OCI-LY3 (cell line): ENCODE measurements at regions not wholly inside any gene's neighbourhood (a gene's known extent, or its start where the extent isn't known, plus 50 kb on each side); places are given as distances from the start of the nearest gene placed in this dataset.

Experiments used
- H2AFZ ChIP-seq: fragments of 200-600, 300-600 bp; shearing (Covaris generic); 2 replicates; pipeline ENCODE4 v1.6.0; 2014; ENCODE audit warnings: antibody characterized with exemption, low read depth, low read length
- H3K27ac ChIP-seq: fragments of 200-600, 300-600 bp; sonication (generic); 2 replicates; pipeline ENCODE4 v1.5.1; 2014; ENCODE audit warnings: mild to moderate bottlenecking, low read length, moderate library complexity, mixed read lengths
- H3K27me3 ChIP-seq: fragments of 200-600, 300-600 bp; sonication (generic); 2 replicates; pipeline ENCODE4 v1.6.1; 2014; ENCODE audit warnings: low read depth, low read length, mixed read lengths
- H3K36me3 ChIP-seq: fragments of 200-600, 300-600 bp; sonication (generic); replicated peaks from 2 replicates; pipeline ENCODE3; 2014; ENCODE audit warnings: low read depth, low read length, mixed read lengths
- H3K4me1 ChIP-seq: fragments of 300-600, 200-600 bp; sonication (generic); 2 replicates; pipeline ENCODE4 v1.6.1; 2014; ENCODE audit warnings: low read length, mixed read lengths
- H3K4me2 ChIP-seq: fragments of 200-600, 300-600 bp; sonication (generic); 2 replicates; pipeline ENCODE4 v1.6.1; 2014; ENCODE audit warnings: low read length, mixed read lengths
- H3K4me3 ChIP-seq: fragments of 300-600, 200-600 bp; sonication (generic); 2 replicates; pipeline ENCODE4 v1.5.1; 2014; ENCODE audit warnings: antibody characterized with exemption, mild to moderate bottlenecking, low read length, moderate library complexity
- H3K79me2 ChIP-seq: fragments of 300-600, 200-600 bp; shearing (Covaris generic); 2 replicates; pipeline ENCODE4 v1.6.1; 2014; ENCODE audit warnings: mild to moderate bottlenecking, low read length, mixed read lengths
- H3K9ac ChIP-seq: fragments of 300-600, 200-600 bp; shearing (Covaris generic); 2 replicates; pipeline ENCODE4 v1.6.0; 2014; ENCODE audit warnings: mild to moderate bottlenecking, low read length, moderate library complexity
- H3K9me3 ChIP-seq: fragments of 200-600, 300-600 bp; shearing (Covaris generic); 2 replicates; pipeline ENCODE4 v1.6.1; 2014; ENCODE audit warnings: low read length, mixed read lengths; ENCODE audit not compliant: insufficient read depth
- H4K20me1 ChIP-seq: fragments of 200-600, 300-600 bp; sonication (generic); 2 replicates; pipeline ENCODE4 v1.6.1; 2016; ENCODE audit warnings: low read length, mixed read lengths; ENCODE audit not compliant: insufficient read depth
- EZH2phosphoT487 ChIP-seq: fragments of 200-600 bp; shearing (Covaris generic); IDR thresholded peaks from 2 replicates; pipeline ENCODE4 v1.6.1; 2018; ENCODE audit warnings: antibody characterized with exemption, mixed run types, low read depth
- TF ChIP-seq, protein P1 (sequence below): fragments of 200-600, 300-600 bp; sonication (generic); IDR thresholded peaks from 2 replicates; pipeline ENCODE4 v1.5.1; 2014; ENCODE audit warnings: antibody characterized with exemption, low read length, low read depth

DNA sequence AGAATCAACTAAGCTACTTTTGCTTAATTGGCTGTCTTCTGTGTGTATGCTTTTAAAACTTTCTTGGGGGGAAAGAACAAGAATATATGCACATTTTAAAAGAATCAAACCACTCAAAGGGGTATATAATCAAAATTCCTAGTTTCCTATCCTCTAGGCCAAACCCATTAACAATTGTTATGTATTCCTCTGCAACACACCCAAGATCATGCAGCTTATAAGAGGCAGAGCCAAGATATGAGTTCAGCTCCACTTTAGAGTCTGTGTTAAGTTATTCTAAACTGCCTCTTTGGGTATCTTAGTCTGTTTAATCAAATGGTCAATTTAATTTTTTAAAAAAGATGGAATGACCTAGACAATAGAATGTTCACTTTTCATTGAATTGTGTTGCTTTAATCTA, 326.1 kb upstream of the IL12A start:
- H2AFZ ChIP-seq, result no peak overlapping the region

DNA sequence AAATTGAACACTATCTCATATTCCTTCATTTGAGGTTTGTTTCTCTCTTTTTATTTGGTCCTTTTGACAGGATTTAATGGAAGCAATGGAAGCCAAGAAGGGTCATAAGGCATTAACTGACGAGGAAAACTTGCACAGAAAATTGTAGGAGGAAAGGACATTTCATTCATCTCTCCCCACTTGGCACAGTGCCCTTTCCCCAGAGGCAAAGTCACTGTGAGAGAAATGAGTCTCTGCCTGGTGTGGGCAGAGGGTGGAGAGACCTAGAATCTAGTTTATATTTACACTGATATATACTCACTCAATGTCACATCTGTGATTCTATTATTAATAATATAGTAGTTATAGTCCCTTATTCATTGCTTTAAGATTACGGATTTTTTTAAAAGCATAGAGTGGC, 324.6 kb upstream of the IL12A start:
- no peaks in the 10 kb centered on the region for H3K79me2 ChIP-seq
- H3K27me3 ChIP-seq, result peaks cover 6% of the 10 kb centered on the region; the same call in 1 of the 2 replicates

More for the DNA sequence above, 326.1 kb upstream of the IL12A start:
- H3K79me2 ChIP-seq, result no peaks in the 10 kb centered on the region
- H3K9me3 ChIP-seq, result peaks cover 5% of the 10 kb centered on the region; the same call in 1 of the 2 replicates
- H3K4me2 ChIP-seq, result no peak overlapping the region
- H3K4me3 ChIP-seq, result no peak overlapping the region
- no peak for TF ChIP-seq EZH2phosphoT487
- TF ChIP-seq, protein P1, sequence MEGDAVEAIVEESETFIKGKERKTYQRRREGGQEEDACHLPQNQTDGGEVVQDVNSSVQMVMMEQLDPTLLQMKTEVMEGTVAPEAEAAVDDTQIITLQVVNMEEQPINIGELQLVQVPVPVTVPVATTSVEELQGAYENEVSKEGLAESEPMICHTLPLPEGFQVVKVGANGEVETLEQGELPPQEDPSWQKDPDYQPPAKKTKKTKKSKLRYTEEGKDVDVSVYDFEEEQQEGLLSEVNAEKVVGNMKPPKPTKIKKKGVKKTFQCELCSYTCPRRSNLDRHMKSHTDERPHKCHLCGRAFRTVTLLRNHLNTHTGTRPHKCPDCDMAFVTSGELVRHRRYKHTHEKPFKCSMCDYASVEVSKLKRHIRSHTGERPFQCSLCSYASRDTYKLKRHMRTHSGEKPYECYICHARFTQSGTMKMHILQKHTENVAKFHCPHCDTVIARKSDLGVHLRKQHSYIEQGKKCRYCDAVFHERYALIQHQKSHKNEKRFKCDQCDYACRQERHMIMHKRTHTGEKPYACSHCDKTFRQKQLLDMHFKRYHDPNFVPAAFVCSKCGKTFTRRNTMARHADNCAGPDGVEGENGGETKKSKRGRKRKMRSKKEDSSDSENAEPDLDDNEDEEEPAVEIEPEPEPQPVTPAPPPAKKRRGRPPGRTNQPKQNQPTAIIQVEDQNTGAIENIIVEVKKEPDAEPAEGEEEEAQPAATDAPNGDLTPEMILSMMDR, result no peak
- H3K4me1 ChIP-seq, result no peaks in the 10 kb centered on the region
- no peaks in the 10 kb centered on the region for H3K36me3 ChIP-seq
- H4K20me1 ChIP-seq, result no peaks in the 10 kb centered on the region
- peaks cover 7% of the 10 kb centered on the region; the same call in 1 of the 2 replicates for H3K27me3 ChIP-seq
- no peak overlapping the region for H3K9ac ChIP-seq
- no peak overlapping the region for H3K27ac ChIP-seq

DNA sequence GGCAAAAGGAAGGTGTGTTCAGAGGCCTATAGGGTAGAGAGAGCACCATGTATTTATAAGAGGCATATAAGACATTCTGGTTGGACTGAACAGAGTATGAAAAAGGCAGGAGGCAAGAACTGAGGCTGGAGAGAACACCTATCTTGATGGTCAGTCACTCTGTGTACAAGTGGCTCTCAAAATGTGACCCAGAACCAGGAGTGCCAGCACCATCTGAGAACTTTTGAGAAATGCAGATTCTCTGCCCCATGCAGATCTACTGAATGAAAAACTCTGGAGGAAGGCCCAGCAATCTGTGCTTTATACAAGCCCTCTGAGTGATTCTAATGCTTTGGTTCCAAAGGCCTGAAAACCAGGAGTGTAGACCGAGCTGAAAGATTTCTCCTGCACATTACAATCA, 324.0 kb upstream of the IL12A start:
- Histone ChIP-seq H3K4me1 (no peaks in the 10 kb centered on the region), H3K4me2 (no peak overlapping the region), H3K27ac (no peak overlapping the region), H3K36me3 (no peaks in the 10 kb centered on the region), H3K9ac (no peak overlapping the region), H4K20me1 (no peaks in the 10 kb centered on the region), H3K79me2 (no peaks in the 10 kb centered on the region), H3K27me3 (no peaks in the 10 kb centered on the region), H3K4me3 (no peak overlapping the region), H3K9me3 (peaks cover 5% of the 10 kb centered on the region; the same call in 1 of the 2 replicates), H2AFZ (no peak overlapping the region)
- TF ChIP-seq, protein P1, result no peak
- no peak for TF ChIP-seq EZH2phosphoT487

More for the DNA sequence above, 324.6 kb upstream of the IL12A start:
- H3K4me2 ChIP-seq, result no peak overlapping the region
- H2AFZ ChIP-seq, result no peak overlapping the region
- H3K4me3 ChIP-seq, result no peak overlapping the region
- no peak overlapping the region for H3K27ac ChIP-seq
- no peaks in the 10 kb centered on the region for H3K36me3 ChIP-seq
- TF ChIP-seq EZH2phosphoT487, result no peak
- TF ChIP-seq, protein P1, result no peak
- peaks cover 5% of the 10 kb centered on the region; the same call in 1 of the 2 replicates for H3K9me3 ChIP-seq
- H4K20me1 ChIP-seq, result no peaks in the 10 kb centered on the region
- H3K4me1 ChIP-seq, result no peaks in the 10 kb centered on the region
- H3K9ac ChIP-seq, result no peak overlapping the region

DNA sequence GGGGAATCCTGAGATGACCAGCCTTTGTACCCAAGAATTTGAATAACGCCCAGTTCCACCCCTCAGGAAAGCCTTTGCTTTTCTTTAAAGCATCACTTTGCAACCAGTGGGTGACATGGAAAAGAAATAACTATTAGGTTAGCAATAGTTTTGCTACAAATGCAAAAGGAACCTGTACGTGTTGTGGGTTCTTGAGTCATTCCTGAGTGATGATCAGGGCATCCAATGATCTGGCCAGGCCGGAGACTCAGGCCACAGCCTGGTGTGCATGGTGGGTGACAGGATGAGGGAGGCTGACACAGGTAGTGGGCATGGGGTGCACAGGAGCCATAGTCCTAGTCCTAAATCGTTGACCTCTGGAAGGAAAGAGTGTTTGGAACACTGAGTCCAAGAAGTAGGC, 321.4 kb upstream of the IL12A start:
- Histone ChIP-seq H3K27ac (no peak overlapping the region), H3K79me2 (no peaks in the 10 kb centered on the region), H3K9me3 (peaks cover 3% of the 10 kb centered on the region; the same call in 1 of the 2 replicates), H3K4me3 (no peak overlapping the region), H3K4me1 (no peaks in the 10 kb centered on the region), H3K36me3 (no peaks in the 10 kb centered on the region), H4K20me1 (no peaks in the 10 kb centered on the region), H3K9ac (no peak overlapping the region), H3K27me3 (peaks cover 10% of the 10 kb centered on the region; the same call in 1 of the 2 replicates), H3K4me2 (no peak overlapping the region), H2AFZ (no peak overlapping the region)
- no peak for TF ChIP-seq EZH2phosphoT487
